Dedifferentiated amniotic fluid mesenchymal stem cell (primary cell): ENCODE measurements at regions not wholly inside any gene's neighbourhood (a gene's known extent, or its start where the extent isn't known, plus 50 kb on each side); places are given as distances from the start of the nearest gene placed in this dataset.
"Not testable (repeated sequence)": the region's sequence is repeated elsewhere in the genome, so short reads cannot be mapped to it uniquely, and the experiment has no call there.

Experiments used
- DNase-seq: peaks from one replicate; pipeline ENCODE4 v3.0.0-alpha.2; 2016; ENCODE audit errors: extremely low spot score

GRCh38 chr7:91683823-91684222 is 196.7 kb downstream of the MTERF1 start:
- DNase-seq, result no peak

GRCh38 chr7:91685544-91685943 is 195.0 kb downstream of the MTERF1 start:
- no peak for DNase-seq

GRCh38 chr7:91690541-91691070 is 189.9 kb downstream of the MTERF1 start:
- DNase-seq, result no peak

GRCh38 chr7:91691865-91692264 is 188.6 kb downstream of the MTERF1 start:
- no peak for DNase-seq

GRCh38 chr7:91692800-91693199 is 187.7 kb downstream of the MTERF1 start:
- no peak for DNase-seq

GRCh38 chr7:91694351-91694841 is 186.1 kb downstream of the MTERF1 start:
- no peak for DNase-seq

- no peak for DNase-seq
Measured at GRCh38 chr7:91710881-91711280, 169.6 kb downstream of the MTERF1 start.

- DNase-seq, result no peak
Measured at GRCh38 chr7:91713669-91714068, 166.8 kb downstream of the MTERF1 start.

- no peak for DNase-seq
Measured at GRCh38 chr7:91717681-91718470, 162.6 kb downstream of the MTERF1 start.

GRCh38 chr7:91719008-91719407 is 161.5 kb downstream of the MTERF1 start:
- no peak for DNase-seq

- DNase-seq, result no peak
Measured at GRCh38 chr7:91720260-91720937, 160.1 kb downstream of the MTERF1 start.

GRCh38 chr7:91722831-91723230 is 157.7 kb downstream of the MTERF1 start:
- no peak for DNase-seq

GRCh38 chr7:91729046-91729445 is 151.5 kb downstream of the MTERF1 start:
- not testable (repeated sequence) for DNase-seq

GRCh38 chr7:91731976-91732375 is 148.5 kb downstream of the MTERF1 start:
- DNase-seq, result no peak

GRCh38 chr7:91749418-91749817 is 131.1 kb downstream of the MTERF1 start:
- no peak for DNase-seq

GRCh38 chr7:91750091-91750490 is 130.4 kb downstream of the MTERF1 start:
- no peak for DNase-seq

- no peak for DNase-seq
Measured at GRCh38 chr7:91752102-91752501, 128.4 kb downstream of the MTERF1 start.

GRCh38 chr7:91754280-91754679 is 126.2 kb downstream of the MTERF1 start:
- not testable (repeated sequence) for DNase-seq

GRCh38 chr7:91755121-91755520 is 125.4 kb downstream of the MTERF1 start:
- DNase-seq, result not testable (repeated sequence)

- DNase-seq, result no peak
Measured at GRCh38 chr7:91759205-91759863, 121.2 kb downstream of the MTERF1 start.

GRCh38 chr7:91767820-91768219 is 112.7 kb downstream of the MTERF1 start:
- no peak for DNase-seq

- DNase-seq, result no peak
Measured at GRCh38 chr7:91771394-91771793, 109.1 kb downstream of the MTERF1 start.
